Esophagus squamous epithelium (tissue), 5 donors: ENCODE measurements at regions not wholly inside any gene's neighbourhood (a gene's known extent, or its start where the extent isn't known, plus 50 kb on each side); places are given as distances from the start of the nearest gene placed in this dataset.

Experiments
- DNase-seq: peaks from one replicate; lab custom pipeline; 2025; lab: John Stamatoyannopoulos, UW
- H3K27ac ChIP-seq, 4 donors: fragments of 200-600 bp; sonication (generic); one replicate each; pipeline ENCODE4 v1.5.1; 2016 to 2019; ENCODE audit warnings: mild to moderate bottlenecking in 1 of 4
- H3K27me3 ChIP-seq, 4 donors: fragments of 200-600 bp; sonication (generic); 1 replicate in 3 of 4; 2 replicates in 1 of 4; pipeline versions ENCODE4 v1.5.1 to v1.6.0; 2017 to 2021; ENCODE audit warnings: antibody characterized with exemption in 1 of 4
- H3K36me3 ChIP-seq, 3 donors: fragments of 200-600 bp; sonication (generic); one replicate each; pipeline ENCODE4 v1.5.1; 2016 to 2019
- H3K4me1 ChIP-seq, 3 donors: fragments of 200-600 bp; sonication (generic); one replicate each; pipeline ENCODE4 v1.5.1; 2017 to 2019
- H3K4me3 ChIP-seq, 4 donors: fragments of 200-600 bp; sonication (generic); 1 replicate in 3 of 4; 2 replicates in 1 of 4; pipeline ENCODE4 v1.5.1; 2016 to 2019; ENCODE audit warnings: mild to moderate bottlenecking in 2 of 4, moderate library complexity in 1 of 4
- H3K9me3 ChIP-seq, 3 donors: fragments of 200-600 bp; sonication (generic); one replicate each; pipeline ENCODE4 v1.5.1; 2016 to 2019
- CTCF ChIP-seq, 6 experiments: fragments of 450-650 bp in 4 of 6; fragments of 200-600 bp in 2 of 6; sonication (generic) in 2 of 6; IDR thresholded peaks; one replicate each; pipeline ENCODE4 v1.5.1; 2016 to 2019; ENCODE audit warnings: antibody characterized with exemption in 6 of 6, mild to moderate bottlenecking in 4 of 6, moderate library complexity in 4 of 6
- POLR2A ChIP-seq, 4 donors: fragments of 450-650 bp; IDR thresholded peaks; one replicate each; pipeline ENCODE4 v1.6.1; 2017; ENCODE audit warnings: antibody characterized with exemption in 4 of 4, mild to moderate bottlenecking in 4 of 4, moderate library complexity in 3 of 4
- WGBS, 2 donors: methylation state at CpG; one replicate each; pipeline ENCODE4 v1.1.5; 2018; 5-methylcytosine and 5-hydroxymethylcytosine counted together
- intact Hi-C: fragments of 100-400 bp; cut with DNase I; formaldehyde crosslinking; loops from one replicate; pipeline ENCODE4 v1.15.0; 2022
- donor health status: DM: yes; HTN: yes; CAD: no.

DNA sequence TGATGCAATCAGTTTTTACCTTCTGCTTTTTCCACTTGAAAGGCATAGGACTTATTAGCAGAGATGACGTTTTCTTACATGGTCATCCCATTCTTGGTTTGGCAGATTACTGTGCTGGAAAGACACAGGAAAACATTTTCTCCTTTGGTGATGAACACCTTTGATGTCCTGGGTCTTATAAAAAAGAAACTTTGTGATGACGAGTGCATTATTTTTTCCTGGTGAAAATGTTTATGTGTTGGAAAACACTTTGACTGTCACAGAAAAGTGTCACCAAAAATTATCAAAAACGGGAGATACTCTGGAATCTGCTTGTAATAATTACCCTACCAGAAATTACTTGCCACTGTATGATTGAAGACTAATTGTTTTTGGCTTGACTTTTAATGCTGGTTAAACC lies 2020.9 kb downstream of the MAT2B start:
- no peak for TF ChIP-seq POLR2A (IDR thresholded peaks at IDR 0.05)
- no peak for TF ChIP-seq CTCF (IDR thresholded peaks at IDR 0.05)
- H3K9me3 ChIP-seq = peaks cover 0 to 16% (median 0%) of the 10 kb centered on the region in 3 donors
- H3K4me3 ChIP-seq = no peak overlapping the region
- no peaks in the 10 kb centered on the region for H3K27me3 ChIP-seq
- no peak overlapping the region for H3K27ac ChIP-seq
- H3K4me1 ChIP-seq = no peaks in the 10 kb centered on the region
- 69 to 75% methylated on average over 3 of the region's 3 CpGs for WGBS, 2 donors
- intact Hi-C loops = no loop called here
- no peaks in the 10 kb centered on the region for H3K36me3 ChIP-seq
- no peak for DNase-seq

DNA sequence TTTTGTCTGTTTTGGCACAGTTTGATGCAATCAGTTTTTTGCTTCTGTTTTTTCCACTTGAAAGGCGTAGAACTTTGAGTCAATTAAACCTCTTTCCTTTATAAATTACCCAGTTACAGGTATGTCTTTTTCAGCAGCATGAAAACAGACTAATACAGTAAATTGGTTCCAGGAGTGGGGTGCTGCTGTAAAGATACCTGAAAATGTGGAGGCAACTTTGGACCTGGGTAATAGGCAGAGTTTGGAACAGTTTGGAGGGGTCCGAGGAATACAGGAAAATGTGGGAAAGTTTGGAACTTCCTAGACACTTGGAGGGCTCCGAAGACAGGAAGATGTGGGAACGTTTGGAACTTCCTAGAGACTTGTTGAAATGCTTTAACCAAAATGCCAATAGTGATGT lies 2022.2 kb downstream of the MAT2B start:
- no peak overlapping the region for H3K27ac ChIP-seq
- no peak overlapping the region for H3K4me3 ChIP-seq
- TF ChIP-seq POLR2A (IDR thresholded peaks at IDR 0.05) (no peak), CTCF (IDR thresholded peaks at IDR 0.05) (no peak)
- peaks cover 0 to 16% (median 0%) of the 10 kb centered on the region in 3 donors for H3K9me3 ChIP-seq
- no peak for DNase-seq
- no peaks in the 10 kb centered on the region for H3K4me1 ChIP-seq
- H3K27me3 ChIP-seq = no peaks in the 10 kb centered on the region
- WGBS, 2 donors = 55 to 73% methylated on average over 4 of the region's 4 CpGs
- H3K36me3 ChIP-seq = no peaks in the 10 kb centered on the region
- intact Hi-C loops = no loop called here

- H3K4me1 ChIP-seq = no peaks in the 10 kb centered on the region
- TF ChIP-seq POLR2A (IDR thresholded peaks at IDR 0.05) (no peak), CTCF (IDR thresholded peaks at IDR 0.05) (no peak)
- intact Hi-C loops = no loop called here
- H3K36me3 ChIP-seq = no peaks in the 10 kb centered on the region
- no peaks in the 10 kb centered on the region for H3K9me3 ChIP-seq
- H3K27me3 ChIP-seq = no peaks in the 10 kb centered on the region
- no peak for DNase-seq
- H3K4me3 ChIP-seq = no peak overlapping the region
- H3K27ac ChIP-seq = no peak overlapping the region
These were observed 2032.6 kb downstream of the MAT2B start for GRCh38 chr5:165538065-165538464.

DNA sequence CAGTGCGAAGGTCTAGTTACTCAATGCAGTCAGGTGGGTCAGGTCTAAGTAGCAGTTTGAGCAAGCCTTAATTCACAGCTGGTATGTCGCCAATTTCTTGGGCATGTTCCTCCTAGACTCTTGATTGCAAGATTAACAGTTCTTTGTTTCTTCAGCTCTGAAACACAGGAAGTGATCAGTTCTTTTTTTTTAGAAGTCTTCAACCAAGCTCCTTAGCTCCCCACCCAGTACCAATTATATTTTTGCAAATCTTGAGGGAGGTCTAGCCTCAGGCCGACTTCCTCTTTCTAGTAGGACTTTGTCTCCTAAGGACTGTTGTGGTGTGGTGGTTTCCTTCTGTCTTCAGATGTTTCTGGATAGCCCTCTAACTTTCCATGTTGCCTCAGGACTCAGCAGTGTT lies 2054.2 kb downstream of the MAT2B start:
- 48 to 58% methylated on average over 3 of the region's 3 CpGs for WGBS, 2 donors
- Histone ChIP-seq H3K36me3 (no peaks in the 10 kb centered on the region), H3K27me3 (no peaks in the 10 kb centered on the region), H3K4me1 (no peaks in the 10 kb centered on the region), H3K4me3 (no peak overlapping the region), H3K9me3 (no peaks in the 10 kb centered on the region), H3K27ac (no peak overlapping the region)
- DNase-seq = no peak
- TF ChIP-seq POLR2A (IDR thresholded peaks at IDR 0.05) (no peak), CTCF (IDR thresholded peaks at IDR 0.05) (no peak)
- intact Hi-C loops = no loop called here

GRCh38 chr5:165560648-165561047 lies 2055.2 kb downstream of the MAT2B start:
- Histone ChIP-seq H3K9me3 (no peaks in the 10 kb centered on the region), H3K4me3 (no peak overlapping the region), H3K36me3 (no peaks in the 10 kb centered on the region), H3K27ac (no peak overlapping the region), H3K27me3 (no peaks in the 10 kb centered on the region), H3K4me1 (no peaks in the 10 kb centered on the region)
- TF ChIP-seq CTCF (IDR thresholded peaks at IDR 0.05) (no peak), POLR2A (IDR thresholded peaks at IDR 0.05) (no peak)
- DNase-seq = no peak
- WGBS, 2 donors = 24 to 36% methylated on average over 1 of the region's 1 CpG
- intact Hi-C loops = no loop called here
